AG10803 (cell line): ENCODE measurements at regions not wholly inside any gene's neighbourhood (a gene's known extent, or its start where the extent isn't known, plus 50 kb on each side); places are given as distances from the start of the nearest gene placed in this dataset.
A peak's percentile ranks its signal among the peaks of the same experiment; 100 is the strongest.

Source experiments
- DNase-seq: peaks from one replicate; pipeline ENCODE4 v3.0.0; 2010; ENCODE audit warnings: low read depth
- H3K4me3 ChIP-seq: 2 replicates; pipeline ENCODE4 v1.5.1; 2011; ENCODE audit warnings: mild to moderate bottlenecking, low read length, control low read depth
- CTCF ChIP-seq: conservative IDR thresholded peaks from 2 replicates; pipeline ENCODE4 v1.5.1; 2011; ENCODE audit warnings: mild to moderate bottlenecking, low read length, control low read depth, inconsistent platforms

DNA sequence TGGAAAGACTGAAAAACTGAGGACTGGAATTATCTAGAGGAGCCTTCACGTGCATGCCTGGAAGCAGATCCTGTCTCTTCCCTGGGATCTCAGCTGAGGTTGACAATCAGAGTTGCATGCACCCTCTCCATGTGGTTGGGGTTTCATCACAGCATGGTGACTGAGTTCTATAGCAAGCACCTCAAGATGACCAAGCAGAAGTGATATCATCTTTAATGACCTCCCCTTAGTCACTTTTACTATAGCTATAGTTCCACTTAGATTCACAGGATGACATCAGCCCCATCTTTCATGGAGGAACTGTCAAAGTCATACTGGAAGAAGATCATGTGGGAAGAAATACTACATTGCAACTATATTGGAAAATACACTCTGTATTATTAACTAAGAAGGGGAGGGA, 105.8 kb upstream of the ATXN7L3B start:
- TF ChIP-seq CTCF, result no peak
- no peak for DNase-seq
- no peak overlapping the region for H3K4me3 ChIP-seq

GRCh38 chr12:74440469-74440868, 97.2 kb upstream of the ATXN7L3B start:
- DNase-seq, result no peak
- H3K4me3 ChIP-seq, result no peak overlapping the region

DNA sequence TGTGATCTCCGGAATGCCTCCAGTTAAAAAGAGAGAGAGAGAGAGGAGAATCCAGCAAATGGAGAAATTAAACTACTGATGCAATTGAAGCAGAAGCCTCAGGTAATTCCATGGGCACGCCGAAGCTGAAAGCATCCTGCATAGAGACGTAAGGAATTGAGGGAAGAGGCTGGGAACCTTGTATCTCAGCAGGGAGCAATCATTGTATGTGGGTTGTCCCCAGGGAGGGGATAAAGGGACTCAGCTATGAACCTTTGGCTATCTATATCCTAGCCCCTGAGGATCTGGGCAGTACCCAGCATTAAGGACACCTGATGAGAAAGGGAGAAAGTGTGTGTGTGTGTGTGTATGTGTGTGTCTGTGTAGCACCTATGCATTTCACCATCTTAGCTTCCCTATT, 95.8 kb upstream of the ATXN7L3B start:
- no peak overlapping the region for H3K4me3 ChIP-seq
- no peak for DNase-seq
- TF ChIP-seq CTCF, result no peak

More at GRCh38 chr12:74440469-74440868, 97.2 kb upstream of the ATXN7L3B start:
- TF ChIP-seq CTCF, result no peak

GRCh38 chr12:74446466-74446865, 91.2 kb upstream of the ATXN7L3B start:
- no peak for TF ChIP-seq CTCF
- DNase-seq, result no peak
- H3K4me3 ChIP-seq, result no peak overlapping the region

GRCh38 chr12:74449872-74450271, 87.8 kb upstream of the ATXN7L3B start:
- H3K4me3 ChIP-seq, result no peak overlapping the region
- no peak for TF ChIP-seq CTCF
- DNase-seq, result peak; percentile 15

DNA sequence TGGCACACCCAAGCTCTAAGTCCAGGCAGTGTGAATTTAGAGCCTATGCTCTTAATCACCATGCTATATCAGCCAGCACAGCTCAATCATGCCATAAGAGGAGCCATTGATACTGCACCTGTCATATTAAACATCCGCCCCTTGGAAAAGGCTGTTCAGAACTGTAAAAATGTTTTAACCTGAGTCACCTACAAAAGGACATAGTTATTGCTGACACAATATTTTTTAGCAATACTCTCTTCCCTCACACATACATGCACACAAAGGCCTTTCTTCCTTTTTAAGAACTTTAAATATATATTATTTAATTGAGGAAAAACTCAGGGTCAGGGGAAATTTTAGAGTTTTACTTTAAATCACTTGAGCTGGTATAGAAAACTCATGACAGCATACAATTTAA, 83.5 kb upstream of the ATXN7L3B start:
- no peak overlapping the region for H3K4me3 ChIP-seq

GRCh38 chr12:74455429-74455828, 82.2 kb upstream of the ATXN7L3B start:
- DNase-seq, result no peak

More for the DNA sequence above, 83.5 kb upstream of the ATXN7L3B start:
- no peak for DNase-seq
- TF ChIP-seq CTCF, result no peak

More at GRCh38 chr12:74455429-74455828, 82.2 kb upstream of the ATXN7L3B start:
- no peak overlapping the region for H3K4me3 ChIP-seq
- no peak for TF ChIP-seq CTCF
